ENCODE measurements at regions not wholly inside any gene's neighbourhood (a gene's known extent, or its start where the extent isn't known, plus 50 kb on each side); places are given as distances from the start of the nearest gene placed in this dataset.
"Not testable (repeated sequence)": the region's sequence is repeated elsewhere in the genome, so short reads cannot be mapped to it uniquely, and the experiment has no call there.

DNA sequence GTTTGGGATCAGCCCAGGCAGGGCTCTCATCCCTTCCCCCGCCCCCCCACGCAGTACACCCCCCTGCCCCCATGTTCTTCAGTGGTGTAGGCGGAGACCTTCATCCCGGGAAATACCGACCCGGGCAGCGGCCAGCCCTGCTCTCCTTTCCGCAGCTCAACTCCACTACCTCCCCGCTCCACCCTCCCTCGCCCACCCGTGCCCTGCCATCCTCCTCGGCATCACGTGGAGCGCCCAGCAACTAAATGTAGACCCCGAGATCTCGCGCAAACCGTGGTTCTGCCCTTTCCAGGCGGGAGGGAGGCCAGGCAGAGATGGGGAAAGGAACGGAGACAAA is 1932.2 kb upstream of the DEFB115 start:
- Histone ChIP-seq H3K4me1 (no peaks in the 10 kb centered on the region), H3K36me3 (no peaks in the 10 kb centered on the region), H3K9me3 (no peaks in the 10 kb centered on the region), H3K4me3 (ENCODE audit: low read depth, low read length) (peak overlapping the region; percentile 20), H3K27me3 (no peaks in the 10 kb centered on the region)
- DNase-seq = no peak
- TF ChIP-seq, protein P1, sequence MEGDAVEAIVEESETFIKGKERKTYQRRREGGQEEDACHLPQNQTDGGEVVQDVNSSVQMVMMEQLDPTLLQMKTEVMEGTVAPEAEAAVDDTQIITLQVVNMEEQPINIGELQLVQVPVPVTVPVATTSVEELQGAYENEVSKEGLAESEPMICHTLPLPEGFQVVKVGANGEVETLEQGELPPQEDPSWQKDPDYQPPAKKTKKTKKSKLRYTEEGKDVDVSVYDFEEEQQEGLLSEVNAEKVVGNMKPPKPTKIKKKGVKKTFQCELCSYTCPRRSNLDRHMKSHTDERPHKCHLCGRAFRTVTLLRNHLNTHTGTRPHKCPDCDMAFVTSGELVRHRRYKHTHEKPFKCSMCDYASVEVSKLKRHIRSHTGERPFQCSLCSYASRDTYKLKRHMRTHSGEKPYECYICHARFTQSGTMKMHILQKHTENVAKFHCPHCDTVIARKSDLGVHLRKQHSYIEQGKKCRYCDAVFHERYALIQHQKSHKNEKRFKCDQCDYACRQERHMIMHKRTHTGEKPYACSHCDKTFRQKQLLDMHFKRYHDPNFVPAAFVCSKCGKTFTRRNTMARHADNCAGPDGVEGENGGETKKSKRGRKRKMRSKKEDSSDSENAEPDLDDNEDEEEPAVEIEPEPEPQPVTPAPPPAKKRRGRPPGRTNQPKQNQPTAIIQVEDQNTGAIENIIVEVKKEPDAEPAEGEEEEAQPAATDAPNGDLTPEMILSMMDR (IDR thresholded peaks at IDR 0.05; ENCODE audit: low read depth, low read length) = no peak

DNA sequence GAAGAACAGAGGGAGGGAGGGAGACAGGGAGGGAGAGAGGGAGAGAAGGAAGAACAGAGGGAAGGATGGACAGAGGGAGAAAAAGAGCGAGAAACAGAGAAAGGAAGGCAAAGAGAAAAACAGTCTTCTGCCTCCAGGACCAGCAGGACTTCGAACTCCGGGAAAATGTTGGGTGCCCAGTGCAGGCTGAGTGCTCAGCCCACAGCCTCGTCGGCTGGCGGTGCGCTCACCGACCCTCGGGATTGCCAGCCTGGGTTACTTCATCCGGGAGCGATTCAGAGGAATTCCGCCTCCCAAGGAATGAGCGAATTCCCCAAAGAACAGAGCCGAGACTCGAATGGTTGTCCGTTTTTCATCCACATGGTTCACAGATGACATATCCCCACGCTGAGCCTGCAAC is 1931.7 kb upstream of the DEFB115 start:
- not testable (repeated sequence) for H3K9me3 ChIP-seq; H3K4me1 ChIP-seq; H3K27me3 ChIP-seq; H3K4me3 ChIP-seq (ENCODE audit: low read depth, low read length); H3K36me3 ChIP-seq; DNase-seq

DNA sequence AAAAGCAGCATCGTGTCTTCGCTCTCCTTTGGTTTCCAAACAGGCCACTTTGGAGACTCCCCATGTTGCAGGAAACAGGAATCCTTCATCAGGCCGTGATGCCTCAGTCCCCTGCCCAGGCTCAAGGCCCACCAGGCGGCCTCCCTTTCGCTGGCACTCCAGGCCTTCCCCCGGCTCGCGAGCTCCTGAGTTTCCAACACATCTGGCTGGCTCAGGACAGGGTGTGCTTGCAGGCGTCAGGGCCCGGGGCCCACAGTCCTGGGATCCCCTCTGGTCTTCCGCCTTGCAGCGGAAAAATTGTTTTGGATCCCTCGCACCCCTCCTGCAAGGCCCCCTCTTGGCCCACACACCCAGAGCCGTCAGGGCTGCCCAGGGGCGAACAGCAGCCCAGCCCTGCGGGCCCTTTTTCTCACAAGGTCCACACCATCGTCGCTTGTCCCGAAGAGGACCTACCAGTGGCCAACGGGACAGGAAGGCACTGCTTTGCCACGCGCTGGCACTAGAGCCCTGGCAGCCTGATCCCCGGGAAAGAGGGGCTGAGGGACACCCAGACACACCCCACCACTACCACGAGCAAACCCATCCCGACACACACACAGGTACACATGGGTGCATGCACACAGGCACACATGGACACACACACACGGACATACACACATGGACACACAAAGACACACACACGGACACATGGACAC is 1930.9 kb upstream of the DEFB115 start:
- TF ChIP-seq, protein P1 (IDR thresholded peaks at IDR 0.05; ENCODE audit: low read depth, low read length) = no peak
- H3K9me3 ChIP-seq = peaks cover 6% of the 10 kb centered on the region; the same call in 1 of the 2 replicates
- H3K4me3 ChIP-seq (ENCODE audit: low read depth, low read length) = no peak overlapping the region
- no peaks in the 10 kb centered on the region for H3K4me1 ChIP-seq
- no peaks in the 10 kb centered on the region for H3K27me3 ChIP-seq
- DNase-seq = no peak
- no peaks in the 10 kb centered on the region for H3K36me3 ChIP-seq

DNA sequence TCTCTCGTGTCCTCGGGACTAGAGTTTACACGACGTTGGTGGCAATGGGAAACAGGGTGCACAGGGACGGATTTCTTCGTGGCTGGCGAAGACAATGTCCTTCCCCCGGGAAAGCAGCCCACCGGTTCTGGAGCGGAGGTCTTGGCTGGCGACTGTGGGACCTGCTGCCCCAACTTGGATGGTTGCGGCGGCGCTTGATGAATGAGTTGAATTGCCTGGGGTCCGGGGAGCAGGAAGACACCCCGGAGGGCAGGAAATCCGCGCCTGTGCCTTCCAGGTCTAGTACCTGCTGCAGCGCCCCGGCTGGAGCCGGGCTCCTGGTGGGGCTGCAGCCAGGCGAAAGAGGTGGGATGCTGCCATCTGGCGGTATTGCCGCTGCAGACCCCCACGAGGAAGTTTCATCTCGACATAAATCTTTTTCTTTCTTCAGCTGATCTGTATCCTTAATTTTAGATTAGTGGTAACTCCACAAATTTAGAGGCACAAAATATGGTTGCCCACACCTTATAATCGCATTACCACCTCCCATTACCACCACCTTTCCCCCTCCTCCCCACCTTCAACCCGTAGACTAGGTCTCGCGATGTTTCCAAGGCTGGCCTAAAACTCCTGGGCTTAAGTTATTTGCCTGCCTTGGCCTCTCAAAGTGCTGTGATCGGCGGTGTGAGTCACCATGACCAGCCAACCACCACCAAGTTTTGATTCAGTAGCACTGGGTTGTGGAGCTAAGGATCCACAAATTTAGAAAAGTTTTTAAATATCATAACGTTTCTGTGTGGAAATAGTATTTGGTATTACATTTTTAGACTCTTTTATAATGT is 1929.7 kb upstream of the DEFB115 start:
- H3K36me3 ChIP-seq; H3K4me1 ChIP-seq; H3K27me3 ChIP-seq; H3K4me3 ChIP-seq (ENCODE audit: low read depth, low read length); H3K9me3 ChIP-seq: not testable (repeated sequence)
- TF ChIP-seq, protein P1 (IDR thresholded peaks at IDR 0.05; ENCODE audit: low read depth, low read length) = peak; percentile 57
- DNase-seq = peak; percentile 66

DNA sequence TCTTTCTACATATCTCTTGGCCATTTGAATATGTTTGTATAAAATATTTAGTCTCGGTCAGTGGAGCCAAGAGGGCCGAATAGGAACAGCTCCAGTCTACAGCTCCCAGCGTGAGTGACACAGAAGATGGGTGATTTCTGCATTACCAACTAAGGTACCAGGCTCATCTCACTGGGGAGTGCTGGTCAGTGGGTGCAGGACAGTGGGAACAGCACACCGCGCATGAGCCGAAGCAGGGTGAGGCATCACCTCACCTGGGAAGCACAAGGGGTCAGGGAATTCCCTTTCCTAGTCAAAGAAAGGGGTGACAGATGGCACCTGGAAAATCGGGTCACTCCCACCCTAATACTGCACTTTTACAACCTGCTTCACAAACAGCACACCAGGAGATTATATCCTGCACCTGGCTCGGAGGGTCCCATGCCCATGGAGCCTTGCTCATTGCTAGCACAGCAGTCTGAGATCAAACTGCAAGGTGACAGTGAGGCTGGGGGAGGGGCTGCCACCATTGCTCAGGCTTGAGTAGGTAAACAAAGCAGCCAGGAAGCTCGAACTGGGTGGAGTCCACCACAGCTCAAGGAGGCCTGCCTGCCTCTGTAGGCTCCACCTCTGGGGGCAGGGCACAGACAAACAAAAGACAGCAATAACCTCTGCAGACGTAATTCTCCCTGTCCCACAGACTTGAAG is 1926.9 kb upstream of the DEFB115 start:
- not testable (repeated sequence) for DNase-seq; H3K4me3 ChIP-seq (ENCODE audit: low read depth, low read length); H3K27me3 ChIP-seq; H3K4me1 ChIP-seq; H3K36me3 ChIP-seq; H3K9me3 ChIP-seq

DNA sequence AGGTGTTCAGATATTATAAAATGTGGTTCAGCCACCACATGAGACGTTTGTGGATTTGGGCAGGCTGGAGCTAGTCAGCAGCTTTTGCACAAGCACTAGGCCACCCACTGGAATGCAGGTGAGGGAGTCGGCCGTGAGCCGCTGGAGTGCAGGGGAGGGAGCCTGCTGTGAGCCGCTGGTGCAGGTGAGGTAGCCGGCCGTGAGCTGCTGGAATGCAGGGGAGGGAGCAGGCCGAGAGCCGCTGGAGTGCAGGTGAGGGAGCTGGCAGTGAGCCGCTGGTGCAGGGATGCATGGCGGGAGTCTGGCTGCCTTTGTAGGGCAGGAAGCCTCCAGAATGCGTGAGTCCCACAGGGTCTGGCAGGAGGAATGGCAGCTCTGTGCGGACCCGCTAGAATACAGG is 1907.6 kb upstream of the DEFB115 start:
- Histone ChIP-seq H3K36me3 (no peaks in the 10 kb centered on the region), H3K4me3 (ENCODE audit: low read depth, low read length) (no peak overlapping the region), H3K4me1 (no peaks in the 10 kb centered on the region), H3K9me3 (no peaks in the 10 kb centered on the region), H3K27me3 (no peaks in the 10 kb centered on the region)
- TF ChIP-seq, protein P1 (IDR thresholded peaks at IDR 0.05; ENCODE audit: low read depth, low read length) = no peak
- no peak for DNase-seq

DNA sequence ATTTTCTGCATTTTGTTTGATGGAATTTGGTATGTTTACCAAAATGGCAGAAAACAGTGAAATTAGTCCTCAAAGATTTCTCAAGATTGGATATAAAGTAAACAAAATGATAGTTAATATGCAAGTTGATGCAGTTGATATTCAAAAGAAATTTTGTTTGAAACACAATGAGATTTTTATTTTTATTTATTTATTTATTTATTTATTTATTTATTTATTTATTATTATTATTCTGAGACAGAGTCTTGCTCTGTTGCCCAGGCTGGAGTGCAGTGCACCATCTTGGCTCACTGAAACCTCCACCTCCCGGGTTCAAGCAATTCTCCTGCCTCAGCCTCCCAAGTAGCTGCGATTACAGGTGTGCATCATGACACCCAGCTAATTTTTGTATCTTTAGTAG is 1881.5 kb upstream of the DEFB115 start:
- H3K9me3 ChIP-seq; H3K4me3 ChIP-seq (ENCODE audit: low read depth, low read length); H3K4me1 ChIP-seq; H3K36me3 ChIP-seq; H3K27me3 ChIP-seq; DNase-seq: not testable (repeated sequence)

DNA sequence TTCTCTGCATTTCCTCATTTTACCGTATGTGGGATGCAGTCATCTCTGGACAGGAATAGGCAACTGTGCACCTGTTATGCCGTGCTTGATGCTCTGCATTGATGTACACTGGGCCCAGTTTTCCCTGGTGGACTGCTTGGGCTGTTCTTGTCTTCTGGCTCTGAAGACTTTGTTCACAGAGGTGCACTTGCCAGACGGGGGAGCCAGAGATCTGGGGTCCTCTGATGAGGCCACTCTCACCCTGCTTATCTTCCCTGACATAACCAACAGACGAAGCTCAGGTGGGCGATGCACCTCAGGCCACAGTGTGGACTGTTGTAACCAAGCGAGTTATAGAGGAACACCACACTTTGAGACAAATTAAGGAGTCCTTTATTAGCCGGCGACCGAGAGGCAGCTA is 1864.6 kb upstream of the DEFB115 start:
- H3K27me3 ChIP-seq; H3K36me3 ChIP-seq; H3K9me3 ChIP-seq; DNase-seq; H3K4me3 ChIP-seq (ENCODE audit: low read depth, low read length); H3K4me1 ChIP-seq: not testable (repeated sequence)
